ENCODE measurements at regions not wholly inside any gene's neighbourhood (a gene's known extent, or its start where the extent isn't known, plus 50 kb on each side); places are given as distances from the start of the nearest gene placed in this dataset.

GRCh38 chr2:60383401-60384143, 169.9 kb downstream of the BCL11A start:
- H3K4me3 ChIP-seq (ENCODE audit: low read depth in 2 of 2, low read length in 2 of 2) = no peak overlapping the region
- in situ Hi-C loops (cut with HindIII; ENCODE audit: low pct_unique_long_range_greater_than_20kb, low sequenced_read_pairs) = no loop called here
- DNase-seq (ENCODE audit: low read depth, low spot score) = no peak
- BruUV-seq (replicated peaks) = no TSS peak
- peaks cover 5% of the 10 kb centered on the region for H3K27me3 ChIP-seq (ENCODE audit: control insufficient read depth, insufficient read depth, low read length)
- intact Hi-C loops (cut with micrococcal nuclease; ENCODE audit: unreplicated experiment) = no loop called here
- ATAC-seq = no peak
- H3K4me1 ChIP-seq (ENCODE audit: control insufficient read depth, insufficient read depth, low read length) = no peaks in the 10 kb centered on the region
- no peaks in the 10 kb centered on the region for H3K9me3 ChIP-seq (ENCODE audit: control insufficient read depth, insufficient read depth, low read depth, low read length)
- TF ChIP-seq TCF7L2 (IDR thresholded peaks at IDR 0.05; ENCODE audit: low read depth, low read length) (no peak), POLR2AphosphoS5 (IDR thresholded peaks at IDR 0.05; ENCODE audit: low read depth, low read length) (no peak), CTCF (IDR thresholded peaks at IDR 0.05) (no peak), SIN3A (IDR thresholded peaks at IDR 0.05; ENCODE audit: borderline replicate concordance, insufficient read depth, low read depth, low read length) (no peak), REST (IDR thresholded peaks at IDR 0.05; ENCODE audit: insufficient read depth in 1 of 2, low read depth in 2 of 2, low read length in 1 of 2) (no peak)
- H3K36me3 ChIP-seq (ENCODE audit: control insufficient read depth, insufficient read depth, low read length) = no peaks in the 10 kb centered on the region
- no peak overlapping the region for H3K27ac ChIP-seq (ENCODE audit: low read length)
- ChIA-PET CTCF (no interaction called here), POLR2A (no interaction called here)

- TF ChIP-seq TCF7L2 (IDR thresholded peaks at IDR 0.05; ENCODE audit: low read depth, low read length) (no peak), REST (IDR thresholded peaks at IDR 0.05; ENCODE audit: insufficient read depth in 1 of 2, low read depth in 2 of 2, low read length in 1 of 2) (no peak), CTCF (IDR thresholded peaks at IDR 0.05) (no peak), SIN3A (IDR thresholded peaks at IDR 0.05; ENCODE audit: borderline replicate concordance, insufficient read depth, low read depth, low read length) (no peak), POLR2AphosphoS5 (IDR thresholded peaks at IDR 0.05; ENCODE audit: low read depth, low read length) (no peak)
- Histone ChIP-seq H3K4me3 (ENCODE audit: low read depth in 2 of 2, low read length in 2 of 2) (no peak overlapping the region), H3K36me3 (ENCODE audit: control insufficient read depth, insufficient read depth, low read length) (no peaks in the 10 kb centered on the region), H3K9me3 (ENCODE audit: control insufficient read depth, insufficient read depth, low read depth, low read length) (no peaks in the 10 kb centered on the region), H3K27me3 (ENCODE audit: control insufficient read depth, insufficient read depth, low read length) (no peaks in the 10 kb centered on the region; the same call in 1 of the 2 replicates), H3K4me1 (ENCODE audit: control insufficient read depth, insufficient read depth, low read length) (no peaks in the 10 kb centered on the region), H3K27ac (ENCODE audit: low read length) (no peak overlapping the region)
- intact Hi-C loops (cut with micrococcal nuclease; ENCODE audit: unreplicated experiment) = no loop called here
- in situ Hi-C loops (cut with HindIII; ENCODE audit: low pct_unique_long_range_greater_than_20kb, low sequenced_read_pairs) = no loop called here
- CTCF ChIA-PET = no interaction called here
- DNase-seq (ENCODE audit: low read depth, low spot score) (no peak), ATAC-seq (no peak)
- POLR2A ChIA-PET = no interaction called here
- no TSS peak for BruUV-seq (replicated peaks)
Measured at GRCh38 chr2:60380411-60380810, 173.0 kb downstream of the BCL11A start.
